GM23248 (cell line): ENCODE measurements at regions not wholly inside any gene's neighbourhood (a gene's known extent, or its start where the extent isn't known, plus 50 kb on each side); places are given as distances from the start of the nearest gene placed in this dataset.

Experiments
- DNase-seq: peaks from one replicate; pipeline ENCODE4 v3.0.0-alpha.2; 2015
- H2AFZ ChIP-seq: fragments of 200-600 bp; sonication (generic); 2 replicates; pipeline ENCODE4 v1.6.1; 2016; ENCODE audit warnings: antibody characterized with exemption
- H3F3A ChIP-seq: fragments of 200-600 bp; sonication (generic); 2 replicates; pipeline ENCODE4 v1.6.1; 2016; ENCODE audit warnings: mild to moderate bottlenecking, antibody characterized with exemption, mixed run types; ENCODE audit not compliant: insufficient read depth
- H3K27ac ChIP-seq: fragments of 200-600 bp; sonication (generic); 2 replicates; pipeline ENCODE4 v1.5.1; 2016; ENCODE audit warnings: mild to moderate bottlenecking
- H3K27me3 ChIP-seq: fragments of 200-600 bp; sonication (generic); replicated peaks from 2 replicates; pipeline ENCODE4 v1.6.1; 2016; ENCODE audit warnings: mild to moderate bottlenecking; ENCODE audit not compliant: insufficient read depth
- H3K36me3 ChIP-seq: fragments of 200-600 bp; sonication (generic); 2 replicates; pipeline ENCODE4 v1.6.1; 2016; ENCODE audit warnings: low read depth, mild to moderate bottlenecking
- H3K4me1 ChIP-seq: fragments of 200-600 bp; sonication (generic); 2 replicates; pipeline ENCODE4 v1.6.1; 2016; ENCODE audit warnings: mild to moderate bottlenecking; ENCODE audit not compliant: insufficient read depth
- H3K4me2 ChIP-seq: fragments of 200-600 bp; sonication (generic); one replicate; pipeline ENCODE4 v1.6.1; 2016; ENCODE audit warnings: mild to moderate bottlenecking; ENCODE audit not compliant: unreplicated experiment
- H3K4me3 ChIP-seq: fragments of 200-600 bp; sonication (generic); 2 replicates; pipeline ENCODE4 v1.5.1; 2016; ENCODE audit warnings: mild to moderate bottlenecking
- H3K79me2 ChIP-seq: fragments of 200-600 bp; sonication (generic); 2 replicates; pipeline ENCODE4 v1.6.1; 2016; ENCODE audit warnings: mild to moderate bottlenecking; ENCODE audit not compliant: insufficient read depth
- H3K9ac ChIP-seq: fragments of 200-600 bp; sonication (generic); 2 replicates; pipeline ENCODE4 v1.6.1; 2016; ENCODE audit warnings: mild to moderate bottlenecking
- H3K9me2 ChIP-seq: fragments of 200-600 bp; sonication (generic); 2 replicates; pipeline ENCODE4 v1.6.1; 2016; ENCODE audit warnings: mixed run types, mild to moderate bottlenecking, moderate library complexity; ENCODE audit not compliant: insufficient read depth
- H3K9me3 ChIP-seq: fragments of 200-600 bp; sonication (generic); one replicate; pipeline ENCODE4 v1.6.1; 2017; ENCODE audit warnings: low read depth
- H4K20me1 ChIP-seq: fragments of 200-600 bp; sonication (generic); 2 replicates; pipeline ENCODE4 v1.6.0; 2016; ENCODE audit not compliant: insufficient read depth
- EZH2 ChIP-seq: fragments of 200-600 bp; sonication (generic); IDR thresholded peaks from 2 replicates; pipeline ENCODE4 v1.6.1; 2018; ENCODE audit warnings: antibody characterized with exemption, mild to moderate bottlenecking; ENCODE audit not compliant: insufficient read depth, poor library complexity, severe bottlenecking
- EZH2phosphoT487 ChIP-seq: fragments of 200-600 bp; sonication (generic); IDR thresholded peaks from 2 replicates; pipeline ENCODE4 v1.6.1; 2018; ENCODE audit warnings: antibody characterized with exemption, moderate library complexity, mild to moderate bottlenecking, low read depth; ENCODE audit not compliant: insufficient read depth
- WGBS, 2 experiments: methylation state at CpG; one replicate each; pipeline ENCODE4 v1.1.6; 2015 to 2017; ENCODE audit warnings: low lambda C conversion rate in 2 of 2, low coverage in 1 of 2; ENCODE audit errors: missing lambda C conversion rate in 2 of 2; 5-methylcytosine and 5-hydroxymethylcytosine counted together
- in situ Hi-C: fragments of 300-500 bp; cut with MboI; formaldehyde crosslinking; loops from 2 replicates; pipeline ENCODE4 v1.15.0; 2020

DNA sequence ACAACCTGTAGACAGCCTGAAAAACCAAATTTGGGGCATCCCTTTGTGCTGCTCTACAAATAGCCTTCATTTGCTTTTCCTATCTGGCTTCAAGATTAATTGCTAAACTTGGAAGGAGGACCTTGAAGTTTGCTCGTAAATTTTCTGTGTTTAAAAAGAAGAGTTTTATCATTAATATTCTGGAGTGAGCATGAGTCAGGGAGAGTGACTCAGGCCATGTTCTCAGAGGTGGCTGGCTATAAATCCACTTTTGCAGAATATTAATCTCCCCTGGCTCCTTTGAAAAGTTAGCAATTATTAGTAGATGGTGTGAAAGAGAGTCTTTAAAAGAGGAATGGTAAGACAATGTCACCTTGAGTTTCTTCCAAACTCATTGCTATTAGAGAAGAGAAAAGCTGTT lies 91.0 kb downstream of the ANKEF1 start:
- H3K27me3 ChIP-seq, result peaks cover 21% of the 10 kb centered on the region
- H3K27ac ChIP-seq, result no peak overlapping the region
- in situ Hi-C loops, result no loop called here
- H3K9me2 ChIP-seq, result no peaks in the 10 kb centered on the region
- no peak overlapping the region for H3K4me2 ChIP-seq
- H2AFZ ChIP-seq, result no peak overlapping the region
- no peaks in the 10 kb centered on the region for H3K79me2 ChIP-seq
- H3K4me1 ChIP-seq, result no peaks in the 10 kb centered on the region
- H3K36me3 ChIP-seq, result no peaks in the 10 kb centered on the region
- peak; percentile 30 for DNase-seq
- no peak overlapping the region for H3K4me3 ChIP-seq
- TF ChIP-seq EZH2phosphoT487 (no peak), EZH2 (no peak)
- H3K9me3 ChIP-seq, result no peaks in the 10 kb centered on the region
- 9 to 15% methylated on average over 1 of the region's 1 CpG for WGBS, 2 experiments
- no peaks in the 10 kb centered on the region for H3F3A ChIP-seq
- no peaks in the 10 kb centered on the region for H4K20me1 ChIP-seq
- no peak overlapping the region for H3K9ac ChIP-seq

DNA sequence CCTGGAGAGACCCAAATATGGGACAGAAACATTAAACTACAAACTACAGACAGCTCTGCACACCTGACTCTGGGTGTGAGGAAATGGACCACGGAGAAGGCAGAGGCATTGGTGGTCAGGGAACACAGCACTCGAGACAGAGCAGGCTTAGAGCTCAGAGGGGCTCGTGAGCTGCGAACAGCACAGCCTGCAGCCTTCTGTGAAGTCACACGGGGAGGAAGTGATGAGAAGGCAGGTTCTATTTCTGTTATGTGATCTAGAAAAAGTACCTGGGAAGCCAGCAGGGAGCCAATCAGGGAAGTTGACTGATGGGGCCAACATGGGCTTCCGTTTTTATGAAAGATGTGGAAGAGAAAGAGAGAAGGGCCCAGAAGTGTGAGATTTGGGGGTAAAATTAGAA lies 88.9 kb upstream of the SNAP25 start:
- in situ Hi-C loops, result no loop called here
- H3F3A ChIP-seq, result no peaks in the 10 kb centered on the region
- no peaks in the 10 kb centered on the region for H3K9me2 ChIP-seq
- no peak for DNase-seq
- H3K27ac ChIP-seq, result no peak overlapping the region
- TF ChIP-seq EZH2, result no peak
- TF ChIP-seq EZH2phosphoT487, result no peak
- no peaks in the 10 kb centered on the region for H4K20me1 ChIP-seq
- H3K9ac ChIP-seq, result no peak overlapping the region
- WGBS, 2 experiments, result 45 to 50% methylated on average over 6 of the region's 6 CpGs
- H3K79me2 ChIP-seq, result no peaks in the 10 kb centered on the region
- no peak overlapping the region for H3K4me3 ChIP-seq
- H3K27me3 ChIP-seq, result peaks cover 38% of the 10 kb centered on the region
- no peaks in the 10 kb centered on the region for H3K36me3 ChIP-seq
- H2AFZ ChIP-seq, result no peak overlapping the region
- no peaks in the 10 kb centered on the region for H3K9me3 ChIP-seq
- H3K4me1 ChIP-seq, result no peaks in the 10 kb centered on the region
- no peak overlapping the region for H3K4me2 ChIP-seq

DNA sequence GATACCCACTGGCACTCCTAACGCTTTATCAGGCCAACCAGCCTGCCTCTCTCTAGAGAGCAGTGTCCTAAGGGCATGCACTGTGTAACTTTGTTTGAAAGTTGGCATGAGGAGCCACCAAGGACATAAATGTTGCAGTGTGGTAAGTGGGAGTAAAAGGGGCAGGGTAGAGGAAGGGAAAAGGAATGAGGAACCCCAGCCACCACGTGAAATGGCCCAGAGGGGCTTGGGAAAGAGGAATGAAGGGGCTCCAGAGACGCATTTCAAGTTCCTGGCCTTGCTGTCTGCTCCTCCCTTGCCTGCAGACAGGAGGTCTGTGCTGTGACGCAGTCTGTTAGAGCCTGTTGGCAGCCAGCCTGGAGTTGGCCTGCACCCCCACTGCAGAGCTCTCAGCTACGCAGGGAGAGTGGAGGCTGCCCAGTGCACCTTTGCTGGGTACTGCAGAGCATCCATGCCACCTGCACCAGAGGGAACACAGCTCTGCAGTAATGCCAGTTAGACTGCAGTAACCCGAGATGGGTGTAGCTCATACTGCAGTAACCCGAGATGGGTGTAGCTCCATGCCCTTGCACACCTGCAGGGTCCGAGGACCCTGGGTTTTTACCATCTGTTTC lies 86.8 kb upstream of the SNAP25 start:
- Histone ChIP-seq H3K27me3 (peaks cover 50% of the 10 kb centered on the region), H3K79me2 (no peaks in the 10 kb centered on the region), H3K4me1 (no peaks in the 10 kb centered on the region), H2AFZ (no peak overlapping the region), H3K36me3 (no peaks in the 10 kb centered on the region), H3K4me3 (no peak overlapping the region), H3K4me2 (no peak overlapping the region), H3K9me3 (no peaks in the 10 kb centered on the region), H3F3A (no peaks in the 10 kb centered on the region), H4K20me1 (no peaks in the 10 kb centered on the region), H3K9ac (no peak overlapping the region), H3K27ac (no peak overlapping the region), H3K9me2 (no peaks in the 10 kb centered on the region)
- TF ChIP-seq EZH2 (no peak), EZH2phosphoT487 (no peak)
- 13 to 17% methylated on average over 8 of the region's 8 CpGs for WGBS, 2 experiments
- in situ Hi-C loops, result no loop called here
- peak; percentile 69 for DNase-seq

DNA sequence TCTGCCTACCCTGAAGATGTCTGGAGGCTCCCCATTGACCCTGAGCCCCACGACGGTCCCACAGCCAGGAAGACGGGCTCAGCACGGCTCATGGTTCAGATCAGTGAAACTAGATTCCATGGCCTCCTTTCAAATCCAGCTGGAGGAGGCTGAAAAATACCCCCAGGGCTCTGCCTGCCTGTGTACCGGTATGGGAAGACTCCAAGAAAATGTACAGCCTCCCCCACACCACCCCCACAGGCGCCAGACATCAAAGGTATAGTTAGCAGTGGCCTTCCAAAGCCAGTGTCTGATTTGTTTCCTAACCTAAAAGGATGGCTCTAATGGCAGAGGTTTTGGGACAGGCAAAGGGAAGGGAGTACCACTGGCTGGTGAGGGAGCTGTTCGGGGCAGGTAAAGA lies 86.2 kb upstream of the SNAP25 start:
- no peaks in the 10 kb centered on the region for H3F3A ChIP-seq
- no peaks in the 10 kb centered on the region for H4K20me1 ChIP-seq
- no peaks in the 10 kb centered on the region for H3K36me3 ChIP-seq
- no peak overlapping the region for H3K4me2 ChIP-seq
- no peak overlapping the region for H3K27ac ChIP-seq
- TF ChIP-seq EZH2, result no peak
- TF ChIP-seq EZH2phosphoT487, result no peak
- H3K79me2 ChIP-seq, result no peaks in the 10 kb centered on the region
- no peak overlapping the region for H3K4me3 ChIP-seq
- H3K9ac ChIP-seq, result no peak overlapping the region
- H3K9me2 ChIP-seq, result no peaks in the 10 kb centered on the region
- H3K4me1 ChIP-seq, result no peaks in the 10 kb centered on the region
- no peak for DNase-seq
- H2AFZ ChIP-seq, result no peak overlapping the region
- 49 to 52% methylated on average over 7 of the region's 7 CpGs for WGBS, 2 experiments
- no peaks in the 10 kb centered on the region for H3K9me3 ChIP-seq
- in situ Hi-C loops, result no loop called here
- peaks cover 55% of the 10 kb centered on the region for H3K27me3 ChIP-seq

DNA sequence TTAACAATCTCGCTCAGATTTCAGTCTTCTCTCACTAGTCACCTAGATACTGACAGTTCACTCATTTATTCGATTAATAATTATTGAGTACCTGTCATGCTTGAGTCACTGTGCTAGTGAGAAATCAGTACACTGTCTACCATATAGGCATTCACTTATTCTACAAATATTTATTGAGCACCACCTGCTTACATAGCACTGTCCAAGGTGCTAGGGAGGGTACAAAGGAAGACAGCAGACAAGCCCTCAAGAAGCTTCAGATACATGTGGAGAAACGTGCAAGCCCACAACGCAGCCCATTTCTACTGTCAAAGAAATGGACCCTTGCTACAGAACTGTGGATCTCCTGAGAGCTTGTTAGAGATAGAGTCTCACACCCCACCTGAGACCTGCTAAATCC lies 85.1 kb upstream of the SNAP25 start:
- Histone ChIP-seq H3K9me3 (no peaks in the 10 kb centered on the region), H3K27me3 (peaks cover 60% of the 10 kb centered on the region), H3K4me2 (no peak overlapping the region), H3K79me2 (no peaks in the 10 kb centered on the region), H3K9ac (no peak overlapping the region), H3K4me1 (no peaks in the 10 kb centered on the region), H2AFZ (no peak overlapping the region), H4K20me1 (no peaks in the 10 kb centered on the region), H3K27ac (no peak overlapping the region), H3K36me3 (no peaks in the 10 kb centered on the region), H3K4me3 (no peak overlapping the region), H3F3A (no peaks in the 10 kb centered on the region), H3K9me2 (no peaks in the 10 kb centered on the region)
- in situ Hi-C loops, result no loop called here
- no peak for DNase-seq
- TF ChIP-seq EZH2, result no peak
- no peak for TF ChIP-seq EZH2phosphoT487
- 51 to 52% methylated on average over 4 of the region's 4 CpGs for WGBS, 2 experiments
